DMS79 treated with DMSO at 0.1 percent for 48 hours (cell line): ENCODE measurements at regions not wholly inside any gene's neighbourhood (a gene's known extent, or its start where the extent isn't known, plus 50 kb on each side); places are given as distances from the start of the nearest gene placed in this dataset.
"Not testable (repeated sequence)": the region's sequence is repeated elsewhere in the genome, so short reads cannot be mapped to it uniquely, and the experiment has no call there.

ENCODE experiments used
- DNase-seq: peaks from one replicate; lab custom pipeline; 2025; lab: John Stamatoyannopoulos, UW

- DNase-seq = no peak
Measured at GRCh38 chr11:100581318-100581717, 105.8 kb upstream of the ARHGAP42 start.

GRCh38 chr11:100584201-100584985 lies 102.7 kb upstream of the ARHGAP42 start:
- no peak for DNase-seq

GRCh38 chr11:100585728-100586127 lies 101.4 kb upstream of the ARHGAP42 start:
- no peak for DNase-seq

- no peak for DNase-seq
Measured at GRCh38 chr11:100586361-100587101, 100.6 kb upstream of the ARHGAP42 start.

GRCh38 chr11:100592619-100593260 lies 94.3 kb upstream of the ARHGAP42 start:
- DNase-seq = no peak

- DNase-seq = no peak
Measured at GRCh38 chr11:100593291-100593690, 93.8 kb upstream of the ARHGAP42 start.

GRCh38 chr11:100594320-100594719 lies 92.8 kb upstream of the ARHGAP42 start:
- no peak for DNase-seq

GRCh38 chr11:100600941-100601340 lies 86.1 kb upstream of the ARHGAP42 start:
- no peak for DNase-seq

- DNase-seq = no peak
Measured at GRCh38 chr11:100602716-100603115, 84.4 kb upstream of the ARHGAP42 start.

GRCh38 chr11:100607761-100608160 lies 79.3 kb upstream of the ARHGAP42 start:
- not testable (repeated sequence) for DNase-seq

GRCh38 chr11:100612766-100613165 lies 74.3 kb upstream of the ARHGAP42 start:
- DNase-seq = no peak

GRCh38 chr11:100618914-100619313 lies 68.2 kb upstream of the ARHGAP42 start:
- DNase-seq = no peak

GRCh38 chr11:100619484-100619883 lies 67.6 kb upstream of the ARHGAP42 start:
- DNase-seq = no peak

- DNase-seq = no peak
Measured at GRCh38 chr11:100622404-100622803, 64.7 kb upstream of the ARHGAP42 start.

GRCh38 chr11:100624346-100624745 lies 62.7 kb upstream of the ARHGAP42 start:
- no peak for DNase-seq

GRCh38 chr11:100625041-100625440 lies 62.0 kb upstream of the ARHGAP42 start:
- DNase-seq = no peak

GRCh38 chr11:100629671-100630070 lies 57.4 kb upstream of the ARHGAP42 start:
- DNase-seq = no peak

GRCh38 chr11:100630898-100631297 lies 56.2 kb upstream of the ARHGAP42 start:
- no peak for DNase-seq

- DNase-seq = no peak
Measured at GRCh38 chr11:100631316-100631715, 55.8 kb upstream of the ARHGAP42 start.

- no peak for DNase-seq
Measured at GRCh38 chr11:100632941-100633452, 54.1 kb upstream of the ARHGAP42 start.

GRCh38 chr11:100635194-100635593 lies 51.9 kb upstream of the ARHGAP42 start:
- no peak for DNase-seq

- no peak for DNase-seq
Measured at GRCh38 chr11:100636536-100636935, 50.6 kb upstream of the ARHGAP42 start.
